H9 (cell line): ENCODE measurements at regions not wholly inside any gene's neighbourhood (a gene's known extent, or its start where the extent isn't known, plus 50 kb on each side); places are given as distances from the start of the nearest gene placed in this dataset.

ENCODE experiments used
- DNase-seq: peaks from one replicate; pipeline ENCODE4 v3.0.0-alpha.2; 2017
- H2AFZ ChIP-seq: one replicate; pipeline ENCODE4 v1.6.1; 2013; ENCODE audit warnings: mild to moderate bottlenecking, low read length, control low read depth, moderate library complexity
- H2AK5ac ChIP-seq: 2 replicates; pipeline ENCODE4 v1.6.1; 2013; ENCODE audit warnings: low read length, control low read depth, mixed read lengths; ENCODE audit not compliant: insufficient read length
- H2BK120ac ChIP-seq: one replicate; pipeline ENCODE4 v1.6.1; 2013; ENCODE audit warnings: low read depth, mild to moderate bottlenecking, low read length, control low read depth, inconsistent platforms; ENCODE audit not compliant: poor library complexity, severe bottlenecking
- H2BK12ac ChIP-seq: 2 replicates; pipeline ENCODE4 v1.6.1; 2013; ENCODE audit warnings: low read length, control low read depth, mixed read lengths, low read depth; ENCODE audit not compliant: insufficient read length
- H2BK15ac ChIP-seq: 2 replicates; pipeline ENCODE4 v1.6.1; 2013; ENCODE audit warnings: low read depth, low read length, control low read depth
- H2BK20ac ChIP-seq: one replicate; pipeline ENCODE4 v1.6.1; 2013; ENCODE audit warnings: low read depth, mild to moderate bottlenecking, low read length, control low read depth, inconsistent platforms; ENCODE audit not compliant: poor library complexity, severe bottlenecking
- H2BK5ac ChIP-seq: 2 replicates; pipeline ENCODE4 v1.6.1; 2013; ENCODE audit warnings: low read length, control low read depth, mixed read lengths; ENCODE audit not compliant: insufficient read length
- H3K14ac ChIP-seq: 2 replicates; pipeline ENCODE4 v1.6.1; 2013; ENCODE audit warnings: low read length, control low read depth; ENCODE audit not compliant: insufficient read depth
- H3K18ac ChIP-seq: 2 replicates; pipeline ENCODE4 v1.6.1; 2013; ENCODE audit warnings: low read depth, mild to moderate bottlenecking, mixed read lengths, low read length, control low read depth; ENCODE audit not compliant: insufficient read length
- H3K23ac ChIP-seq: 2 replicates; pipeline ENCODE4 v1.6.1; 2013; ENCODE audit warnings: low read length, control low read depth, mixed read lengths, low read depth; ENCODE audit not compliant: insufficient read length
- H3K23me2 ChIP-seq: 2 replicates; pipeline ENCODE4 v1.6.1; 2013; ENCODE audit warnings: low read depth, mild to moderate bottlenecking, mixed read lengths, low read length, control low read depth; ENCODE audit not compliant: insufficient read length, poor library complexity, severe bottlenecking
- H3K27ac ChIP-seq: 2 replicates; pipeline ENCODE4 v1.5.1; 2013; ENCODE audit warnings: low read length, control low read depth, mixed read lengths, low read depth; ENCODE audit not compliant: insufficient read length
- H3K27me3 ChIP-seq: 2 replicates; pipeline ENCODE4 v1.6.1; 2013; ENCODE audit warnings: low read length, control low read depth, inconsistent platforms; ENCODE audit not compliant: insufficient read depth
- H3K4ac ChIP-seq: 2 replicates; pipeline ENCODE4 v1.6.1; 2013; ENCODE audit warnings: low read depth, mild to moderate bottlenecking, control low read depth, inconsistent platforms, low read length, moderate library complexity
- H3K4me1 ChIP-seq: 2 replicates; pipeline ENCODE4 v1.6.1; 2013; ENCODE audit warnings: low read length, control low read depth, inconsistent platforms; ENCODE audit not compliant: insufficient read depth
- H3K4me2 ChIP-seq: 2 replicates; pipeline ENCODE4 v1.6.1; 2013; ENCODE audit warnings: low read length, control low read depth, mixed read lengths; ENCODE audit not compliant: insufficient read length, insufficient read depth
- H3K56ac ChIP-seq: 2 replicates; pipeline ENCODE4 v1.6.1; 2013; ENCODE audit warnings: low read depth, mild to moderate bottlenecking, mixed read lengths, low read length, control low read depth; ENCODE audit not compliant: insufficient read length
- H3K79me1 ChIP-seq: 2 replicates; pipeline ENCODE4 v1.6.1; 2013; ENCODE audit warnings: low read depth, mild to moderate bottlenecking, moderate library complexity, low read length, control low read depth, inconsistent platforms; ENCODE audit not compliant: insufficient read depth, poor library complexity, severe bottlenecking
- H3K79me2 ChIP-seq: 2 replicates; pipeline ENCODE4 v1.6.1; 2013; ENCODE audit warnings: low read length, control low read depth, inconsistent platforms; ENCODE audit not compliant: insufficient read depth
- H3K9ac ChIP-seq: 2 replicates; pipeline ENCODE4 v1.6.1; 2013; ENCODE audit warnings: low read length, control low read depth, mixed read lengths; ENCODE audit not compliant: insufficient read length; ENCODE audit errors: extremely low read depth
- H3K9me3 ChIP-seq: one replicate; pipeline ENCODE4 v1.6.1; 2013; ENCODE audit warnings: low read depth, low read length, inconsistent platforms; ENCODE audit not compliant: control insufficient read depth
- H3T11ph ChIP-seq: one replicate; pipeline ENCODE4 v1.6.1; 2013; ENCODE audit warnings: mild to moderate bottlenecking, low read length, control low read depth, inconsistent platforms
- H4K20me1 ChIP-seq: one replicate; pipeline ENCODE4 v1.6.1; 2013; ENCODE audit not compliant: control insufficient read depth, insufficient read length, insufficient read depth
- H4K5ac ChIP-seq: 2 replicates; pipeline ENCODE4 v1.6.1; 2013; ENCODE audit warnings: low read depth, mild to moderate bottlenecking, mixed read lengths, low read length, control low read depth; ENCODE audit not compliant: insufficient read length
- H4K8ac ChIP-seq: replicated peaks from 2 replicates; pipeline ENCODE4 v1.6.1; 2013; ENCODE audit warnings: low read length, control low read depth, mixed read lengths, low read depth; ENCODE audit not compliant: insufficient read length
- H4K91ac ChIP-seq: 2 replicates; pipeline ENCODE4 v1.6.1; 2013; ENCODE audit warnings: low read depth, mild to moderate bottlenecking, moderate library complexity, mixed read lengths, low read length, control low read depth; ENCODE audit not compliant: insufficient read length
- H3K27ac Mint-ChIP-seq, 3 experiments: 2 replicates in 2 of 3; 3 replicates in 1 of 3; pipeline ENCODE4 v1.8.0; 2020 to 2021; ENCODE audit warnings: mixed read lengths in 3 of 3, mild to moderate bottlenecking in 1 of 3, moderate library complexity in 1 of 3
- H3K27me3 Mint-ChIP-seq: 2 replicates; pipeline ENCODE4 v1.8.0; 2021; ENCODE audit warnings: low read depth, mild to moderate bottlenecking, moderate library complexity, mixed read lengths
- H3K36me3 Mint-ChIP-seq, 3 experiments: 2 replicates in 2 of 3; 3 replicates in 1 of 3; pipeline ENCODE4 v1.8.0; 2020 to 2021; ENCODE audit warnings: low read depth in 3 of 3, mixed read lengths in 3 of 3; ENCODE audit not compliant: insufficient read depth in 1 of 3
- H3K4me1 Mint-ChIP-seq, 2 experiments: 2 replicates each; pipeline ENCODE4 v1.8.0; 2020; ENCODE audit warnings: mixed read lengths in 2 of 2
- H3K4me3 Mint-ChIP-seq, 2 experiments: 2 replicates in 1 of 2; 3 replicates in 1 of 2; pipeline ENCODE4 v1.8.0; 2020 to 2021; ENCODE audit warnings: mild to moderate bottlenecking in 2 of 2, mixed read lengths in 2 of 2, moderate library complexity in 1 of 2
- H3K9me3 Mint-ChIP-seq, 2 experiments: 2 replicates in 1 of 2; 3 replicates in 1 of 2; pipeline ENCODE4 v1.8.0; 2020; ENCODE audit warnings: mild to moderate bottlenecking in 2 of 2, mixed read lengths in 2 of 2, moderate library complexity in 1 of 2
- WGBS: extraction: QIAGEN DNeasy Blood & Tissue Kit; methylation state at CpG from one replicate; pipeline ENCODE4 v1.1.7; 2013; ENCODE audit warnings: missing lambda C conversion rate, low lambda C conversion rate, mixed read lengths; ENCODE audit not compliant: insufficient read length; ENCODE audit errors: extremely low coverage; 5-methylcytosine and 5-hydroxymethylcytosine counted together
- TF ChIP-seq, protein P1 (sequence below): fragments of 200-600 bp; sonication (generic); conservative IDR thresholded peaks from 3 replicates; pipeline ENCODE4 v1.8.0; 2021; ENCODE audit warnings: antibody characterized with exemption, mild to moderate bottlenecking

DNA sequence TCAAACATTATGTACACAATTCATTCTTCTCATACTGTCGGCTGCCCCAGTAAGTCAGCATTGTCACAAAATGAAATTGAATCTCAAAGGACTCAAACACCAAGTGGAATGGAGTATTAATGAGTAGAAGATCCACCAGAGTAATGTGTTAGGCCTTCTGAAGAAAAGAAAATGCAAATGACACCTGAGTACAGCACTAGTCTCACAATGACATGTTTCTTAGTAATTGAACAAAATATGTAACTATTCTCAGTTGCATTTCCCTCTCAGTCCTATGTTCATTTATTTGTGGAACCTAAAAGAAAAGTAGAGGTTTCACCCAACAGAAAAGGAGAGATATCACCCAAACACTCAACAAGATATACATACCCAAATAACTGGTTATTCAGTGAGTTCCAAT is 283.9 kb upstream of the THBS1 start:
- Mint-ChIP-seq H3K36me3 (peaks cover 0 to 8% (median 0%) of the 10 kb centered on the region in 3 experiments; a peak in 3 of 7 replicates), H3K27me3 (no peaks in the 10 kb centered on the region), H3K9me3 (peaks cover 5 to 8% of the 10 kb centered on the region in 2 experiments; a peak in 3 of 5 replicates), H3K4me3 (no peak overlapping the region), H3K27ac (no peak overlapping the region), H3K4me1 (peaks cover 0 to 5% of the 10 kb centered on the region in 2 experiments; a peak in 2 of 4 replicates)
- Histone ChIP-seq H2AK5ac (no peak overlapping the region), H3K4me1 (no peaks in the 10 kb centered on the region), H4K91ac (no peak overlapping the region), H3K18ac (no peak overlapping the region), H3K79me2 (no peaks in the 10 kb centered on the region), H3K27ac (no peak overlapping the region), H3K23ac (no peak overlapping the region), H4K8ac (no peak overlapping the region), H2AFZ (no peak overlapping the region), H2BK120ac (no peak overlapping the region), H2BK20ac (no peak overlapping the region), H2BK5ac (no peak overlapping the region), H2BK12ac (no peak overlapping the region), H3K9me3 (no peaks in the 10 kb centered on the region), H4K20me1 (no peaks in the 10 kb centered on the region), H3T11ph (no peak overlapping the region), H3K56ac (no peak overlapping the region), H4K5ac (no peak overlapping the region), H3K23me2 (no peaks in the 10 kb centered on the region), H3K14ac (no peak overlapping the region), H3K4me2 (no peak overlapping the region), H3K79me1 (no peaks in the 10 kb centered on the region), H3K27me3 (no peaks in the 10 kb centered on the region), H3K4ac (no peak overlapping the region), H3K9ac (no peak overlapping the region), H2BK15ac (no peak overlapping the region)
- DNase-seq = no peak
- no CpG with 5 or more reads among the region's 1 CpG for WGBS
- TF ChIP-seq, protein P1, sequence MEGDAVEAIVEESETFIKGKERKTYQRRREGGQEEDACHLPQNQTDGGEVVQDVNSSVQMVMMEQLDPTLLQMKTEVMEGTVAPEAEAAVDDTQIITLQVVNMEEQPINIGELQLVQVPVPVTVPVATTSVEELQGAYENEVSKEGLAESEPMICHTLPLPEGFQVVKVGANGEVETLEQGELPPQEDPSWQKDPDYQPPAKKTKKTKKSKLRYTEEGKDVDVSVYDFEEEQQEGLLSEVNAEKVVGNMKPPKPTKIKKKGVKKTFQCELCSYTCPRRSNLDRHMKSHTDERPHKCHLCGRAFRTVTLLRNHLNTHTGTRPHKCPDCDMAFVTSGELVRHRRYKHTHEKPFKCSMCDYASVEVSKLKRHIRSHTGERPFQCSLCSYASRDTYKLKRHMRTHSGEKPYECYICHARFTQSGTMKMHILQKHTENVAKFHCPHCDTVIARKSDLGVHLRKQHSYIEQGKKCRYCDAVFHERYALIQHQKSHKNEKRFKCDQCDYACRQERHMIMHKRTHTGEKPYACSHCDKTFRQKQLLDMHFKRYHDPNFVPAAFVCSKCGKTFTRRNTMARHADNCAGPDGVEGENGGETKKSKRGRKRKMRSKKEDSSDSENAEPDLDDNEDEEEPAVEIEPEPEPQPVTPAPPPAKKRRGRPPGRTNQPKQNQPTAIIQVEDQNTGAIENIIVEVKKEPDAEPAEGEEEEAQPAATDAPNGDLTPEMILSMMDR = no peak
